AG04449 (cell line): ENCODE measurements at regions not wholly inside any gene's neighbourhood (a gene's known extent, or its start where the extent isn't known, plus 50 kb on each side); places are given as distances from the start of the nearest gene placed in this dataset.

Experiments used
- CTCF ChIA-PET: fragments of 350-600 bp; formaldehyde crosslinking; extraction: SDS; loops from one replicate; lab custom pipeline; 2021; ENCODE audit warnings: antibody characterized with exemption; lab: Yijun Ruan, JAX
- POLR2A ChIA-PET: fragments of 400-600, 350-600 bp; formaldehyde crosslinking; extraction: SDS; loops from one replicate; lab custom pipeline; 2020; ENCODE audit warnings: antibody characterized with exemption, inconsistent platforms; lab: Yijun Ruan, JAX
- DNase-seq: peaks from one replicate; pipeline ENCODE4 v3.0.0-alpha.2; 2010; ENCODE audit warnings: low read depth, low spot score
- H3K4me3 ChIP-seq: 2 replicates; pipeline ENCODE4 v1.5.1; 2011; ENCODE audit warnings: low read depth, mild to moderate bottlenecking, control low read depth, low read length
- TF ChIP-seq, protein P1 (sequence below): IDR thresholded peaks from one replicate; pipeline ENCODE4 v1.5.1; 2011; ENCODE audit warnings: mild to moderate bottlenecking, moderate library complexity, low read length, control low read depth, inconsistent platforms; ENCODE audit not compliant: insufficient read depth; ENCODE audit errors: missing control alignments

DNA sequence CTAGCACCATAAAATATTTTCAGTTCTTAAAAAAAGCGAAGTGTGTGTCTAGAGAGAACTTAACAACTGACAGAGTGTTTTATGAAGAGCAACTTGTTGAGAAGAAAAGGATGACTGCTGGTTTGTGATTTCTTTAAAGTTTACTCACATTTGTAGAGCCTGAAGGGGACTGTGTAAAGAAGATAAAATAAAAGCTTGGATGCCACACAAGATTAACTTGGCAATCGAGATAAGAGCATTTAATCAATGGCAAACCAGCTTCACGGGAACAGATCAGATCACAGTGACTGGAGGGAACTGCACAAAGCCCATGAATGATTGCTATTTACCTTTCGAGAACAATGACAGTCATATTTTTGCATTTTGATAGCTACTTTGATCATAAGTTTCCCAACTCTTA, 2013.1 kb upstream of the CDH9 start:
- TF ChIP-seq, protein P1, sequence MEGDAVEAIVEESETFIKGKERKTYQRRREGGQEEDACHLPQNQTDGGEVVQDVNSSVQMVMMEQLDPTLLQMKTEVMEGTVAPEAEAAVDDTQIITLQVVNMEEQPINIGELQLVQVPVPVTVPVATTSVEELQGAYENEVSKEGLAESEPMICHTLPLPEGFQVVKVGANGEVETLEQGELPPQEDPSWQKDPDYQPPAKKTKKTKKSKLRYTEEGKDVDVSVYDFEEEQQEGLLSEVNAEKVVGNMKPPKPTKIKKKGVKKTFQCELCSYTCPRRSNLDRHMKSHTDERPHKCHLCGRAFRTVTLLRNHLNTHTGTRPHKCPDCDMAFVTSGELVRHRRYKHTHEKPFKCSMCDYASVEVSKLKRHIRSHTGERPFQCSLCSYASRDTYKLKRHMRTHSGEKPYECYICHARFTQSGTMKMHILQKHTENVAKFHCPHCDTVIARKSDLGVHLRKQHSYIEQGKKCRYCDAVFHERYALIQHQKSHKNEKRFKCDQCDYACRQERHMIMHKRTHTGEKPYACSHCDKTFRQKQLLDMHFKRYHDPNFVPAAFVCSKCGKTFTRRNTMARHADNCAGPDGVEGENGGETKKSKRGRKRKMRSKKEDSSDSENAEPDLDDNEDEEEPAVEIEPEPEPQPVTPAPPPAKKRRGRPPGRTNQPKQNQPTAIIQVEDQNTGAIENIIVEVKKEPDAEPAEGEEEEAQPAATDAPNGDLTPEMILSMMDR, result no peak
- ChIA-PET POLR2A (no interaction called here), CTCF (no interaction called here)
- DNase-seq, result no peak
- no peak overlapping the region for H3K4me3 ChIP-seq

DNA sequence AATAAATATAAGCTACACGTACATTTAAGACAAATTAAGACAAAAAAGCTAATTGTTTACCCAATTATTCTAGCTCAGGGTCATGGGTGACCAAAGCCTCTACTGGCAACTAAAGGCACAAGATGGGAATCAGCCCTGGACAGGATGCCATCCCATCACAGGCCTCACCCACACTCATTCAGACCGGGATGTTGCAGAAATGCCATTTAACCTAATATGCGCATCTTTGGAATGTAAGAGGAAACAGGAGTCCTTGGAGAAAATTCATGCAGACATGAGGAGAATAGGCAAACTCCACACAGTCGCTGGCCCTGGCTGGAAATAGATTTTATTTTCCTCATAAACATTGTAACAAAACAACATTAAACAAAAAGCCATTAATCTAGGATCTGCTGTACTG, 2003.8 kb upstream of the CDH9 start:
- DNase-seq, result no peak
- ChIA-PET POLR2A (no interaction called here), CTCF (no interaction called here)
- H3K4me3 ChIP-seq, result no peak overlapping the region
- TF ChIP-seq, protein P1, result no peak

DNA sequence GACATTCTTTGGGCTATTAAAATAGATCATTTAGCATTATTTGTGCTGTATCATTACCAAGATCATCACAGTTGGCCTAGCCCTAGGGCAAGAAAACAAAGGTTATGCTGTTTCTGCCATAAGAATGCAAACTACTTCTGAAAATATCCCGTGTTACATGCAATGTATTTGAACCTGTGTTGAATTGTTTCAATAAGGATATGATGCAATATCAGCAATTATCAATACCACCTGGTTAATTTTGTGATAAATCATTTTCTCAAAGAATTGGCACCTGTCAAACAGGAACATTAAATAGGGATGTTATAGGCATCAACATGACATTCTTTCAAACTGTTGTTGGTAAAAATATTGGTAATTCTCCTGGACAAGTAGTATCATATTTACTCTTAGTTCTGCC, 2002.0 kb upstream of the CDH9 start:
- ChIA-PET CTCF (no interaction called here), POLR2A (no interaction called here)
- no peak for DNase-seq
- no peak overlapping the region for H3K4me3 ChIP-seq
- TF ChIP-seq, protein P1, result no peak

DNA sequence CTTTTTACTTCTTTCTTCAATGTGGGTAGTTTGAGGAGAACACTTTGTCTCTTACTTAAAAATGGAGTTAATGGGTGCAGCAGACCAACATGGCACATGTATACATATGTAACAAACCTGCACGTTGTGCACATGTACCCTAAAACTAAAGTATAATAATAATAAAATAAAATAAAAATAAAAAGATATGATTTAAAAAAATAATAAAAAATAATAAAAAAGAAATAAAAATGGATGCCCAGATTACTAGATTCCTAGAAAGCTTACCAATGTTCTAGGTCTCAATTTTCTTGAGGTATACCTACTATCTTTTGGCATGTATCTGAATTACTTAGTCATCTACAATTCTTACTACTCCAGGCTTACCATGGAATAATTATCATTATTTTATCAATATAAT, 2001.6 kb upstream of the CDH9 start:
- CTCF ChIA-PET, result no interaction called here
- H3K4me3 ChIP-seq, result no peak overlapping the region
- POLR2A ChIA-PET, result no interaction called here
- TF ChIP-seq, protein P1, result no peak
- DNase-seq, result no peak

DNA sequence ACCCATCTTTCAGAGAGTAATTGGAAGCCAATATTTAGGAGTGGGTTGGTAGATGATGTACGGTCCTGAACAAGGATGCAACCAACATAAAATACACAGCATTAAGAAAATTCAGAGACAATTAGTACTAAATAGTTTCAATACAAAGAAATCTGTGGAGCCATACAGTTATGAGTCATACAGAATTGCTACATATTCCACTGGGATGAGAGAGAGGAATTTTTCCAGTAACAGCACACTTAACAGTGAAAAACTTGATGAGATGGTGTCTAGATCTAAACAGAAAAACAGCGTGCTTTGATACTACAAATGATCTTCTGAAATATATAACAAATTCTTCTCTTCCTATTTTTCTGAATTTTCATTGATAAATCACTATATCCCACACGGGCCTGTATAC, 1999.3 kb upstream of the CDH9 start:
- ChIA-PET CTCF (no interaction called here), POLR2A (no interaction called here)
- TF ChIP-seq, protein P1, result no peak
- no peak for DNase-seq
- no peak overlapping the region for H3K4me3 ChIP-seq

DNA sequence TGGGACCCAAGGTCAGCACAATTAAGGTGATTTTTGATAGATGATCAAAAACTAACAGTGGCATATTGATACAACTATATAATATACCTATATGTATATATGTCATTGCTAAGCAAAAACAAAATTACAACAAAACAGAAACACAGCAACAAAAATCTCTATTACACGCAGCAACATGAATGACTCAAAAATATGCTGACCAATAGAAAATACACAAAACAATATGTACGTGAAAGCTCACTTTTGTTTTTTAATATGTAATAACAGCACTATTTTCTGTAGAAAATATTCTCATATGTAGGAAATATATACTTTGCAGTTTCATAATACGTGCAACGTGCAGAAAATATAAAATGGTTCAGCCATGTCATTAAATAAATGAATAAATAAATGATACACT, 1985.7 kb upstream of the CDH9 start:
- H3K4me3 ChIP-seq, result no peak overlapping the region
- POLR2A ChIA-PET, result no interaction called here
- DNase-seq, result no peak
- CTCF ChIA-PET, result no interaction called here
- TF ChIP-seq, protein P1, result no peak

DNA sequence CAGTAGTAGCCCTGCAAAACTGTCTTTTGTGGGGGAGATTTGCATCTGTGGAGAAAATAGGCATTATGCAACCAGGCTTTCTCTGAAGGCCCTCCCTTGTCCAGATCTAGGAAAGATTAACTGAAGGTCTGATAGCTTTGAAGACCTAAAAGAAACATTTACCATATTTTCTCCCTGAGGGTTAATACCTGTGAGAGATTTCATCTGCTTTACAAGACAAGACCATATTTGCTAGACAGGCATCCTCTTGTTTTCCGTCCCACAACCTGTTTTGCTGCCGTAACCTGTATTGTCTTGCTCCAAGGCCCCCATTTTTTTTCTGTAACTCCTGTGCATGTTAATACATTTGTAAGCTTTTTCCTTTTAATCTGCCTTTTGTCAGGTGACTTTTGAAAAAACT, 1985.2 kb upstream of the CDH9 start:
- TF ChIP-seq, protein P1, result no peak
- ChIA-PET POLR2A (no interaction called here), CTCF (no interaction called here)
- no peak for DNase-seq
- no peak overlapping the region for H3K4me3 ChIP-seq
